Spinal cord (tissue), 9 donors: ENCODE measurements at regions not wholly inside any gene's neighbourhood (a gene's known extent, or its start where the extent isn't known, plus 50 kb on each side); places are given as distances from the start of the nearest gene placed in this dataset.
"Not testable (repeated sequence)": the region's sequence is repeated elsewhere in the genome, so short reads cannot be mapped to it uniquely, and the experiment has no call there.

Experiments used
- DNase-seq, 6 donors: peaks; one replicate each; pipeline versions ENCODE4 v3.0.0 to v3.0.0-alpha.2; 2013 to 2015; ENCODE audit warnings: low spot score in 6 of 6, low read depth in 4 of 6
- H3K27ac ChIP-seq: one replicate; pipeline ENCODE4 v1.5.1; 2013; ENCODE audit warnings: low read depth, low read length, control low read depth
- H3K27me3 ChIP-seq: one replicate; pipeline ENCODE4 v1.6.1; 2013; ENCODE audit warnings: low read length; ENCODE audit not compliant: control insufficient read depth, insufficient read depth
- H3K36me3 ChIP-seq: one replicate; pipeline ENCODE4 v1.6.1; 2013; ENCODE audit warnings: low read length; ENCODE audit not compliant: control insufficient read depth, insufficient read depth
- H3K4me1 ChIP-seq: one replicate; pipeline ENCODE4 v1.6.1; 2013; ENCODE audit warnings: low read length; ENCODE audit not compliant: control insufficient read depth, insufficient read depth
- H3K4me3 ChIP-seq: one replicate; pipeline ENCODE4 v1.5.1; 2013; ENCODE audit warnings: low read depth, low read length, control low read depth
- H3K9me3 ChIP-seq: one replicate; pipeline ENCODE4 v1.6.1; 2013; ENCODE audit warnings: low read length; ENCODE audit not compliant: control insufficient read depth, insufficient read depth
- WGBS: methylation state at CpG from one replicate; pipeline ENCODE4 v1.1.5; 2013; ENCODE audit warnings: missing lambda C conversion rate; ENCODE audit not compliant: insufficient coverage; 5-methylcytosine and 5-hydroxymethylcytosine counted together
- donor health status: healthy.

GRCh38 chr6:137711972-137712371, 155.1 kb upstream of the TNFAIP3 start:
- Histone ChIP-seq H3K27ac (no peak overlapping the region), H3K4me3 (no peak overlapping the region), H3K4me1 (no peaks in the 10 kb centered on the region), H3K9me3 (no peaks in the 10 kb centered on the region), H3K36me3 (no peaks in the 10 kb centered on the region), H3K27me3 (no peaks in the 10 kb centered on the region)
- 88% methylated on average over 1 of the region's 1 CpG for WGBS
- no peak for DNase-seq

GRCh38 chr6:137712587-137712986, 154.5 kb upstream of the TNFAIP3 start:
- Histone ChIP-seq H3K9me3 (no peaks in the 10 kb centered on the region), H3K4me3 (no peak overlapping the region), H3K4me1 (no peaks in the 10 kb centered on the region), H3K27ac (no peak overlapping the region), H3K36me3 (no peaks in the 10 kb centered on the region), H3K27me3 (no peaks in the 10 kb centered on the region)
- 81% methylated on average over 2 of the region's 5 CpGs for WGBS
- DNase-seq, result no peak

GRCh38 chr6:137715589-137716045, 151.4 kb upstream of the TNFAIP3 start:
- no peaks in the 10 kb centered on the region for H3K9me3 ChIP-seq
- no peak for DNase-seq
- no peaks in the 10 kb centered on the region for H3K4me1 ChIP-seq
- WGBS, result no CpG with 5 or more reads among the region's 4 CpGs
- no peaks in the 10 kb centered on the region for H3K36me3 ChIP-seq
- no peak overlapping the region for H3K27ac ChIP-seq
- no peak overlapping the region for H3K4me3 ChIP-seq
- H3K27me3 ChIP-seq, result no peaks in the 10 kb centered on the region

GRCh38 chr6:137717074-137718073, 149.7 kb upstream of the TNFAIP3 start:
- H3K4me1 ChIP-seq, result no peaks in the 10 kb centered on the region
- no peaks in the 10 kb centered on the region for H3K27me3 ChIP-seq
- 84% methylated on average over 4 of the region's 7 CpGs for WGBS
- no peak overlapping the region for H3K27ac ChIP-seq
- H3K36me3 ChIP-seq, result no peaks in the 10 kb centered on the region
- H3K9me3 ChIP-seq, result no peaks in the 10 kb centered on the region
- no peak overlapping the region for H3K4me3 ChIP-seq
- no peak for DNase-seq

- not testable (repeated sequence) for H3K9me3 ChIP-seq
- WGBS, result 100% methylated on average over 2 of the region's 5 CpGs
Observed at GRCh38 chr6:137718903-137719302, 148.2 kb upstream of the TNFAIP3 start.

GRCh38 chr6:137722749-137723272, 144.2 kb upstream of the TNFAIP3 start:
- WGBS, result 96% methylated on average over 3 of the region's 5 CpGs
- DNase-seq, result no peak
- H3K4me1 ChIP-seq, result no peaks in the 10 kb centered on the region

More at GRCh38 chr6:137718903-137719302, 148.2 kb upstream of the TNFAIP3 start:
- H3K27ac ChIP-seq, H3K4me1 ChIP-seq, H3K36me3 ChIP-seq, H3K27me3 ChIP-seq, H3K4me3 ChIP-seq, DNase-seq: not testable (repeated sequence)

GRCh38 chr6:137723273-137724017, 143.6 kb upstream of the TNFAIP3 start:
- H3K27me3 ChIP-seq, result no peaks in the 10 kb centered on the region
- no peak for DNase-seq
- no peaks in the 10 kb centered on the region for H3K4me1 ChIP-seq
- H3K9me3 ChIP-seq, result no peaks in the 10 kb centered on the region
- H3K4me3 ChIP-seq, result no peak overlapping the region
- no peaks in the 10 kb centered on the region for H3K36me3 ChIP-seq
- WGBS, result no CpG with 5 or more reads among the region's 4 CpGs
- no peak overlapping the region for H3K27ac ChIP-seq

More at GRCh38 chr6:137722749-137723272, 144.2 kb upstream of the TNFAIP3 start:
- H3K4me3 ChIP-seq, result no peak overlapping the region
- no peak overlapping the region for H3K27ac ChIP-seq
- H3K27me3 ChIP-seq, result no peaks in the 10 kb centered on the region
- H3K9me3 ChIP-seq, result no peaks in the 10 kb centered on the region
- no peaks in the 10 kb centered on the region for H3K36me3 ChIP-seq

- no peaks in the 10 kb centered on the region for H3K27me3 ChIP-seq
- no peak overlapping the region for H3K4me3 ChIP-seq
- no peak for DNase-seq
- no peak overlapping the region for H3K27ac ChIP-seq
- H3K9me3 ChIP-seq, result no peaks in the 10 kb centered on the region
- H3K4me1 ChIP-seq, result no peaks in the 10 kb centered on the region
- no peaks in the 10 kb centered on the region for H3K36me3 ChIP-seq
- no CpG with 5 or more reads among the region's 3 CpGs for WGBS
Observed at GRCh38 chr6:137724018-137724403, 143.0 kb upstream of the TNFAIP3 start.

- WGBS, result 83% methylated on average over 5 of the region's 10 CpGs
- H3K27ac ChIP-seq, result no peak overlapping the region
- no peaks in the 10 kb centered on the region for H3K9me3 ChIP-seq
- no peak for DNase-seq
- H3K4me3 ChIP-seq, result no peak overlapping the region
- H3K4me1 ChIP-seq, result no peaks in the 10 kb centered on the region
- H3K27me3 ChIP-seq, result no peaks in the 10 kb centered on the region
- no peaks in the 10 kb centered on the region for H3K36me3 ChIP-seq
Observed at GRCh38 chr6:137724495-137725211, 142.4 kb upstream of the TNFAIP3 start.
